NT2/D1 (cell line): ENCODE measurements at regions not wholly inside any gene's neighbourhood (a gene's known extent, or its start where the extent isn't known, plus 50 kb on each side); places are given as distances from the start of the nearest gene placed in this dataset.

Experiments
- SUZ12 ChIP-seq: IDR thresholded peaks from 2 replicates; pipeline ENCODE4 v1.6.1; 2011; ENCODE audit not compliant: insufficient read length, insufficient read depth; ENCODE audit errors: extremely low read depth
- YY1 ChIP-seq: IDR thresholded peaks from 2 replicates; pipeline ENCODE4 v1.6.1; 2011; ENCODE audit not compliant: insufficient read length, insufficient read depth
- ZNF274 ChIP-seq: IDR thresholded peaks from 2 replicates; pipeline ENCODE4 v1.6.1; 2011; ENCODE audit warnings: mild to moderate bottlenecking, low read depth, low read length

- TF ChIP-seq ZNF274 (no peak), YY1 (no peak), SUZ12 (no peak)
These were observed 532.3 kb upstream of the PSMD7 start for GRCh38 chr16:73764321-73764720.
